Heart left ventricle (tissue), 16 donors: ENCODE measurements at regions not wholly inside any gene's neighbourhood (a gene's known extent, or its start where the extent isn't known, plus 50 kb on each side); places are given as distances from the start of the nearest gene placed in this dataset.

Source experiments
- ATAC-seq, 4 donors: fragments of 200-7000 bp; cut with Tn5 transposase; one replicate each; pipeline ENCODE4 v1.9.1; 2020 to 2022; ENCODE audit warnings: moderate library complexity in 4 of 4, mild to moderate bottlenecking in 3 of 4, moderate number of reproducible peaks in 1 of 4
- DNase-seq, 5 donors: peaks; one replicate each; pipeline ENCODE4 v3.0.0-alpha.2; 2020
- H3K27ac ChIP-seq, 12 donors: fragments of 200-600 bp; sonication (generic) in 4 of 12; one replicate each; pipeline versions ENCODE4 v1.5.0 to v1.8.0; 2016 to 2022; ENCODE audit warnings: mild to moderate bottlenecking in 2 of 12
- H3K27me3 ChIP-seq, 9 donors: fragments of 200-600 bp; sonication (generic) in 2 of 9; one replicate each; pipeline versions ENCODE4 v1.5.1 to v1.8.0; 2016 to 2022; ENCODE audit warnings: mild to moderate bottlenecking in 3 of 9
- H3K36me3 ChIP-seq, 9 donors: fragments of 200-600 bp; sonication (generic) in 2 of 9; one replicate each; pipeline versions ENCODE4 v1.5.0 to v1.8.0; 2018 to 2022; ENCODE audit warnings: mild to moderate bottlenecking in 2 of 9
- H3K4me1 ChIP-seq, 12 donors: fragments of 200-600 bp; sonication (generic) in 4 of 12; one replicate each; pipeline versions ENCODE4 v1.5.0 to v1.8.0; 2016 to 2022; ENCODE audit warnings: mild to moderate bottlenecking in 3 of 12
- H3K4me3 ChIP-seq, 12 donors: fragments of 200-600 bp; sonication (generic) in 4 of 12; one replicate each; pipeline versions ENCODE4 v1.5.0 to v1.8.0; 2017 to 2022; ENCODE audit warnings: mild to moderate bottlenecking in 9 of 12, moderate library complexity in 4 of 12
- H3K9me3 ChIP-seq, 12 donors: fragments of 200-600 bp; sonication (generic) in 4 of 12; one replicate each; pipeline versions ENCODE4 v1.5.0 to v1.8.0; 2016 to 2022; ENCODE audit warnings: mild to moderate bottlenecking in 1 of 12
- CTCF ChIP-seq, 12 donors: fragments of 200-600 bp; sonication (generic) in 4 of 12; IDR thresholded peaks; one replicate each; pipeline versions ENCODE4 v1.5.0 to v1.8.0; 2018 to 2022; ENCODE audit warnings: antibody characterized with exemption in 12 of 12, mild to moderate bottlenecking in 5 of 12
- POLR2A ChIP-seq, 2 donors: fragments of 450-650 bp; IDR thresholded peaks; one replicate each; pipeline ENCODE4 v1.6.1; 2017; ENCODE audit warnings: antibody characterized with exemption in 2 of 2, mild to moderate bottlenecking in 2 of 2, moderate library complexity in 2 of 2
- WGBS, 4 donors: extraction: QIAGEN DNeasy Blood & Tissue Kit in 2 of 4; methylation state at CpG; one replicate each; pipeline versions ENCODE4 v1.1.5 to v1.1.7; 2013 to 2018; 5-methylcytosine and 5-hydroxymethylcytosine counted together
- intact Hi-C, 10 donors: fragments of 100-400 bp; cut with DNase I; formaldehyde crosslinking; loops; one replicate each; pipeline versions ENCODE4 v1.11.1 to v1.14.2; 2022
- donor health status: ischemic (EF 13 %, LVEDD 7.1; RV severe dilation, severe dysfunction).
- donor health status: healthy with polysubstance abuse.
- donor health status: DM: no; HTN: yes; CAD: no.
- donor health status: DM: no; HTN: no; CAD: no.
- donor health status: ischemic (EF 25% LVEDD 6.9; RV normal size, moderate dysfunction).
- donor health status: ischemic (EF 25% LVEDD 5.7; RV mildly dilated, moderate dysfunction).
- donor health status: healthy.
- donor health status: DM: yes; HTN: yes; CAD: no.
- donor health status: ischemic (EF 35%, LVEDD 5.7; RV mildly dilated, moderate dysfunction).
- donor health status: nonischemic (EF 11% LVEDD 7.7; RV severe dilation, severe dysfunction).
- donor health status: DM: yes; HTN: yes; CAD: no.
- donor health status: PGD.
- donor health status: ischemic (EF 29% LVEDD 5.4; RV normal size, mild dysfunction).
- donor health status: nonischemic (EF 23%, LVEDD 6.1; RV moderate dilation, normal function).

- H3K4me1 ChIP-seq: no peaks in the 10 kb centered on the region
- H3K36me3 ChIP-seq: no peaks in the 10 kb centered on the region
- no peak overlapping the region for H3K4me3 ChIP-seq
- no peak for DNase-seq
- TF ChIP-seq POLR2A (IDR thresholded peaks at IDR 0.05) (no peak), CTCF (IDR thresholded peaks at IDR 0.05) (no peak)
- intact Hi-C loops: no loop called here
- 69 to 71% (median 70%) methylated on average over 3 of the region's 3 CpGs for WGBS, 4 donors
- peaks cover 0 to 11% (median 0%) of the 10 kb centered on the region in 9 donors for H3K27me3 ChIP-seq
- H3K27ac ChIP-seq: no peak overlapping the region
- ATAC-seq: no peak
- peaks cover 0 to 23% (median 14%) of the 10 kb centered on the region in 12 donors for H3K9me3 ChIP-seq
Observed at GRCh38 chr15:60057554-60057953, 53.4 kb downstream of the FOXB1 start.

- Histone ChIP-seq H3K36me3 (no peaks in the 10 kb centered on the region), H3K4me1 (no peaks in the 10 kb centered on the region), H3K27me3 (peaks cover 0 to 18% (median 0%) of the 10 kb centered on the region in 9 donors), H3K27ac (no peak overlapping the region), H3K9me3 (peaks cover 0 to 27% (median 14%) of the 10 kb centered on the region in 12 donors), H3K4me3 (no peak overlapping the region)
- DNase-seq: no peak
- TF ChIP-seq CTCF (IDR thresholded peaks at IDR 0.05): no peak
- no peak for TF ChIP-seq POLR2A (IDR thresholded peaks at IDR 0.05)
- WGBS, 4 donors: 88 to 100% (median 92%) methylated on average over 1 of the region's 1 CpG
- no peak for ATAC-seq
- intact Hi-C loops: no loop called here
Observed at GRCh38 chr15:60059186-60059585, 55.1 kb downstream of the FOXB1 start.

GRCh38 chr15:60061758-60062157 lies 57.6 kb downstream of the FOXB1 start:
- Histone ChIP-seq H3K9me3 (peaks cover 0 to 27% (median 14%) of the 10 kb centered on the region in 12 donors), H3K27me3 (peaks cover 0 to 11% (median 0%) of the 10 kb centered on the region in 9 donors), H3K27ac (no peak overlapping the region), H3K4me3 (no peak overlapping the region), H3K4me1 (no peaks in the 10 kb centered on the region), H3K36me3 (no peaks in the 10 kb centered on the region)
- TF ChIP-seq POLR2A (IDR thresholded peaks at IDR 0.05): no peak
- no peak for TF ChIP-seq CTCF (IDR thresholded peaks at IDR 0.05)
- no peak for ATAC-seq
- intact Hi-C loops: no loop called here
- no peak for DNase-seq
- WGBS, 4 donors: 74 to 84% (median 81%) methylated on average over 1 of the region's 1 CpG

GRCh38 chr15:60062826-60063225 lies 58.7 kb downstream of the FOXB1 start:
- H3K9me3 ChIP-seq: peaks cover 0 to 27% (median 14%) of the 10 kb centered on the region in 12 donors
- no peaks in the 10 kb centered on the region for H3K36me3 ChIP-seq
- TF ChIP-seq POLR2A (IDR thresholded peaks at IDR 0.05) (no peak), CTCF (IDR thresholded peaks at IDR 0.05) (no peak)
- H3K4me1 ChIP-seq: no peaks in the 10 kb centered on the region
- H3K27me3 ChIP-seq: peaks cover 0 to 11% (median 0%) of the 10 kb centered on the region in 9 donors
- H3K27ac ChIP-seq: no peak overlapping the region
- H3K4me3 ChIP-seq: no peak overlapping the region
- intact Hi-C loops: no loop called here
- 81 to 88% (median 86%) methylated on average over 3 of the region's 3 CpGs for WGBS, 4 donors
- ATAC-seq (no peak), DNase-seq (no peak)
